A673 (cell line): ENCODE measurements at regions not wholly inside any gene's neighbourhood (a gene's known extent, or its start where the extent isn't known, plus 50 kb on each side); places are given as distances from the start of the nearest gene placed in this dataset.

ENCODE experiments used
- CTCF ChIP-seq: fragments of 300-800, 200-600 bp; sonication (generic); conservative IDR thresholded peaks from 2 replicates; pipeline ENCODE4 v1.5.1; 2017; ENCODE audit warnings: low read depth, mild to moderate bottlenecking, antibody characterized with exemption, low read length, moderate library complexity, mixed read lengths
- EZH2 ChIP-seq: fragments of 200-600 bp; sonication (generic); IDR thresholded peaks from 2 replicates; pipeline ENCODE4 v1.6.1; 2017; ENCODE audit warnings: borderline replicate concordance, low read depth, mild to moderate bottlenecking, mixed read lengths, antibody characterized with exemption, low read length; ENCODE audit not compliant: poor library complexity, severe bottlenecking

DNA sequence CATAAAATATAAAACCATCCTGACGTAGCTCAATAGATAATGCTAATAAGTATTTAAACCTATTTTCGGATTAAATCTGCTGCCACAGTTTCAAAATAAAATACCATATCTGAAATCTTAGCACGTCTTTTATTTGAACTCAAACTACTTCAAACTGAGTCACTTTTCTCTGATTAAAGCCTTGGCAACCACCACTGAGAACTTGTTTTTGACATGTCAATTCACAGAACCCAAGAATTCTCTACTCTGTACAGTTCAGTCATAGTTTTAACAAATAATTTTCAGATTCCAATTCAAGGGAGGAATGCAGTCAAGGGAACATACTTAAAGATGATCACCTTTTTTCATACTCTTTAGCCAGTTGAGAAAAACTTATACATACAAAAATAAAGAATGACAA is 643.2 kb downstream of the KCNT2 start:
- TF ChIP-seq CTCF (no peak), EZH2 (no peak)
